ENCODE measurements at regions not wholly inside any gene's neighbourhood (a gene's known extent, or its start where the extent isn't known, plus 50 kb on each side); places are given as distances from the start of the nearest gene placed in this dataset.

GRCh38 chr1:80882553-80882952 lies 918.2 kb upstream of the ADGRL2 start:
- TF ChIP-seq CTCF (IDR thresholded peaks at IDR 0.05; ENCODE audit: low read length), result no peak
- no peak for TF ChIP-seq EZH2 (optimal IDR thresholded peaks at IDR 0.05; ENCODE audit: low read depth, low read length)
- no peak for TF ChIP-seq EZH2phosphoT487 (IDR thresholded peaks at IDR 0.05; ENCODE audit: low read length)

Data from MM.1S (cell line).